ENCODE measurements at regions not wholly inside any gene's neighbourhood (a gene's known extent, or its start where the extent isn't known, plus 50 kb on each side); places are given as distances from the start of the nearest gene placed in this dataset.

DNA sequence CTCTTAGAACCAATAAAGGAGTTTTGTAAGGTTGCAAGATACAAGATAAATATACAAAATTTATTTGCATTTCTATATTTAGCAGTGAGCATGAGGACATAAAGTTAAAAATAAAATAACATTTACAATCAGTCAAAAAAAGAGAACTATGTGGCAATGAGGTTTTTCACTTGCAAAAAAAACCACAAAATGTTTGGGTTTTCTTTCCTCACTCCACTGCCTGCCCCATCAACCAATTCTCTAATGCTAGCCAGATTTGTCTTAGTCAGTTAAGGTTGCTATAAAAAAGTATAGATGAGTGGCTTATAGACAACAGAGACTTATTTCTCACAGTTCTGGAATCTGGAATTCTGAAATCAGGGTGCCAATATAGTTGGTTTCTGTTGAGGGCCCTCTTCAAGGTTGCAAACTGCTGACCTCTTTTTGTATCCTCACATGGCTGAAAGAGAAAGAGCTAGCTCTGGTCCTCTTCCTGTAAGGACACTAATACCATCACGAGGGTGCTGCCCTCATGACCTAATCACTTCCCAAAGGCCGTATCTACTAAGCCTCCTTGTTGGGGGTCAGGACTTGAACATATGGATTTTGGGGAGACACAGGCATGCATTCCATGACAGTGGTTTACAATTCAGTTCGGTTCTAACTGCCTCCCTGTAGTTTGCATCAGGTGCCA, 566.2 kb downstream of the GALR1 start:
- no peaks in the 10 kb centered on the region for H3K79me2 ChIP-seq (replicated peaks; ENCODE audit: insufficient read depth, low read length)
- no peak overlapping the region for H3K27ac ChIP-seq (ENCODE audit: low read length)
- H3K4me2 ChIP-seq (ENCODE audit: low read length) = no peak overlapping the region
- no peaks in the 10 kb centered on the region for H3K27me3 ChIP-seq (ENCODE audit: insufficient read depth, low read depth, low read length)
- no peaks in the 10 kb centered on the region for H4K20me1 ChIP-seq (ENCODE audit: insufficient read depth)
- H3K4me3 ChIP-seq (ENCODE audit: low read length) = no peak overlapping the region
- no peaks in the 10 kb centered on the region for H3K36me3 ChIP-seq (ENCODE audit: insufficient read depth, low read length)
- no peak overlapping the region for H2AFZ ChIP-seq (ENCODE audit: low read depth, low read length)
- no peak for TF ChIP-seq MXI1 (conservative IDR thresholded peaks at IDR 0.05; ENCODE audit: poor library complexity, severe bottlenecking)
- no peaks in the 10 kb centered on the region for H3K9me2 ChIP-seq (ENCODE audit: insufficient read depth, low read length)
- peaks cover 5% of the 10 kb centered on the region for H3K9me3 ChIP-seq (ENCODE audit: low read length)
- no peaks in the 10 kb centered on the region for H3F3A ChIP-seq (ENCODE audit: insufficient read depth, low read length, poor library complexity, severe bottlenecking)
- H3K9ac ChIP-seq (ENCODE audit: low read length) = no peak overlapping the region

DNA sequence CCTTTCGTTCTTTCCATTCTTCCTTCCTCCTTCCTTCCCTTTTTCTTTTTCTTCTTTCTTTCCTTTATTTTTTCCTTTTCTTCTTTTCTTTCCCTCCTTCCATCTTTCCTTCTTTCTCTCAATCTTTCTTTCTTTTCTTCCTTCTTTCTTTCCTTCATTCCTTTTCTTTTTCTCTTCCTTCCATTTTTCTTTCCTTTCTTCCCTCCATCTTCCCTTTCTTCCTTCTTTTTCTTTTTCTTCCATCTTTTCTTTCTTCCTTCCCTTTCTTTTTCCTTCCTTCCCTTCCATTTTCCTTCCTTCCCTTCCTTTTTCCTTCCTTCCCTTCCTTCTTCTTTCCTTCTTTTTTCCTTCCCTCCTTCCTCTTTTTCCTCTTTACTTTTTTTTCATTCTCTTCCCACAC, 568.7 kb downstream of the GALR1 start:
- no peaks in the 10 kb centered on the region for H3K79me2 ChIP-seq (replicated peaks; ENCODE audit: insufficient read depth, low read length)
- H3K27ac ChIP-seq (ENCODE audit: low read length) = no peak overlapping the region
- H3K9me3 ChIP-seq (ENCODE audit: low read length) = peaks cover 5% of the 10 kb centered on the region
- H2AFZ ChIP-seq (ENCODE audit: low read depth, low read length) = no peak overlapping the region
- TF ChIP-seq TAF1 (IDR thresholded peaks at IDR 0.05; ENCODE audit: low read depth) (no peak), EP300 (conservative IDR thresholded peaks at IDR 0.05; ENCODE audit: poor library complexity, severe bottlenecking) (no peak), POLR2AphosphoS5 (IDR thresholded peaks at IDR 0.05) (no peak), MXI1 (conservative IDR thresholded peaks at IDR 0.05; ENCODE audit: poor library complexity, severe bottlenecking) (no peak), SMC3 (conservative IDR thresholded peaks at IDR 0.05; ENCODE audit: poor library complexity) (no peak), EZH2 (IDR thresholded peaks at IDR 0.05; ENCODE audit: borderline replicate concordance, insufficient read depth, low read length, poor library complexity, severe bottlenecking) (no peak)
- TF ChIP-seq, protein P1, sequence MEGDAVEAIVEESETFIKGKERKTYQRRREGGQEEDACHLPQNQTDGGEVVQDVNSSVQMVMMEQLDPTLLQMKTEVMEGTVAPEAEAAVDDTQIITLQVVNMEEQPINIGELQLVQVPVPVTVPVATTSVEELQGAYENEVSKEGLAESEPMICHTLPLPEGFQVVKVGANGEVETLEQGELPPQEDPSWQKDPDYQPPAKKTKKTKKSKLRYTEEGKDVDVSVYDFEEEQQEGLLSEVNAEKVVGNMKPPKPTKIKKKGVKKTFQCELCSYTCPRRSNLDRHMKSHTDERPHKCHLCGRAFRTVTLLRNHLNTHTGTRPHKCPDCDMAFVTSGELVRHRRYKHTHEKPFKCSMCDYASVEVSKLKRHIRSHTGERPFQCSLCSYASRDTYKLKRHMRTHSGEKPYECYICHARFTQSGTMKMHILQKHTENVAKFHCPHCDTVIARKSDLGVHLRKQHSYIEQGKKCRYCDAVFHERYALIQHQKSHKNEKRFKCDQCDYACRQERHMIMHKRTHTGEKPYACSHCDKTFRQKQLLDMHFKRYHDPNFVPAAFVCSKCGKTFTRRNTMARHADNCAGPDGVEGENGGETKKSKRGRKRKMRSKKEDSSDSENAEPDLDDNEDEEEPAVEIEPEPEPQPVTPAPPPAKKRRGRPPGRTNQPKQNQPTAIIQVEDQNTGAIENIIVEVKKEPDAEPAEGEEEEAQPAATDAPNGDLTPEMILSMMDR (IDR thresholded peaks at IDR 0.05; ENCODE audit: poor library complexity, severe bottlenecking) = no peak
- TF ChIP-seq, protein P2, sequence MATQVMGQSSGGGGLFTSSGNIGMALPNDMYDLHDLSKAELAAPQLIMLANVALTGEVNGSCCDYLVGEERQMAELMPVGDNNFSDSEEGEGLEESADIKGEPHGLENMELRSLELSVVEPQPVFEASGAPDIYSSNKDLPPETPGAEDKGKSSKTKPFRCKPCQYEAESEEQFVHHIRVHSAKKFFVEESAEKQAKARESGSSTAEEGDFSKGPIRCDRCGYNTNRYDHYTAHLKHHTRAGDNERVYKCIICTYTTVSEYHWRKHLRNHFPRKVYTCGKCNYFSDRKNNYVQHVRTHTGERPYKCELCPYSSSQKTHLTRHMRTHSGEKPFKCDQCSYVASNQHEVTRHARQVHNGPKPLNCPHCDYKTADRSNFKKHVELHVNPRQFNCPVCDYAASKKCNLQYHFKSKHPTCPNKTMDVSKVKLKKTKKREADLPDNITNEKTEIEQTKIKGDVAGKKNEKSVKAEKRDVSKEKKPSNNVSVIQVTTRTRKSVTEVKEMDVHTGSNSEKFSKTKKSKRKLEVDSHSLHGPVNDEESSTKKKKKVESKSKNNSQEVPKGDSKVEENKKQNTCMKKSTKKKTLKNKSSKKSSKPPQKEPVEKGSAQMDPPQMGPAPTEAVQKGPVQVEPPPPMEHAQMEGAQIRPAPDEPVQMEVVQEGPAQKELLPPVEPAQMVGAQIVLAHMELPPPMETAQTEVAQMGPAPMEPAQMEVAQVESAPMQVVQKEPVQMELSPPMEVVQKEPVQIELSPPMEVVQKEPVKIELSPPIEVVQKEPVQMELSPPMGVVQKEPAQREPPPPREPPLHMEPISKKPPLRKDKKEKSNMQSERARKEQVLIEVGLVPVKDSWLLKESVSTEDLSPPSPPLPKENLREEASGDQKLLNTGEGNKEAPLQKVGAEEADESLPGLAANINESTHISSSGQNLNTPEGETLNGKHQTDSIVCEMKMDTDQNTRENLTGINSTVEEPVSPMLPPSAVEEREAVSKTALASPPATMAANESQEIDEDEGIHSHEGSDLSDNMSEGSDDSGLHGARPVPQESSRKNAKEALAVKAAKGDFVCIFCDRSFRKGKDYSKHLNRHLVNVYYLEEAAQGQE (IDR thresholded peaks at IDR 0.05; ENCODE audit: borderline replicate concordance) = no peak
- H3K9me2 ChIP-seq (ENCODE audit: insufficient read depth, low read length) = no peaks in the 10 kb centered on the region
- no peak overlapping the region for H3K9ac ChIP-seq (ENCODE audit: low read length)
- no peak overlapping the region for H3K4me3 ChIP-seq (ENCODE audit: low read length)
- no peaks in the 10 kb centered on the region for H3K36me3 ChIP-seq (ENCODE audit: insufficient read depth, low read length)
- H3K4me2 ChIP-seq (ENCODE audit: low read length) = no peak overlapping the region
- H3K27me3 ChIP-seq (ENCODE audit: insufficient read depth, low read depth, low read length) = no peaks in the 10 kb centered on the region
- no peaks in the 10 kb centered on the region for H3F3A ChIP-seq (ENCODE audit: insufficient read depth, low read length, poor library complexity, severe bottlenecking)
- no peaks in the 10 kb centered on the region for H4K20me1 ChIP-seq (ENCODE audit: insufficient read depth)

DNA sequence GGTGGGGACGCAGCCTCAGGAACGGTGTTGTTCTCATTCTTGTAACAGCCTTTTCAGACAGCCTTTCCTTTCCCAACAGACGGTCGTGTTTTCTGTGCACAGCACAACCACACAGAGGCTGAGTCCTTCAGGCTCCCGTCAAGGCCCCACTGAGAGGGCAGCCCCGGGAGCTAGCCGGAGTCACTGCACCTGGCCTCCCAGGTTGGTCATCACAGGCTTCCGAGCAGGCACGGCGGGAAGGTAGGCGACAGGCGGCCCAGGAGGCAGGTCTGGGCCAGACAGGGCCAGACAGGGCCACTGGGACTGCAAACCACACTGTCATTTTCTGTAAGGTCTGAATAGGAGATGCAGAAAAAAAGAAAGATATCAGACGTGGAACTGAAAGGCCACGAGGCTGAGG, 570.8 kb downstream of the GALR1 start:
- Histone ChIP-seq H3K27me3 (ENCODE audit: insufficient read depth, low read depth, low read length) (no peaks in the 10 kb centered on the region), H2AFZ (ENCODE audit: low read depth, low read length) (no peak overlapping the region), H3K36me3 (ENCODE audit: insufficient read depth, low read length) (no peaks in the 10 kb centered on the region), H3K79me2 (replicated peaks; ENCODE audit: insufficient read depth, low read length) (no peaks in the 10 kb centered on the region), H3K4me2 (ENCODE audit: low read length) (no peak overlapping the region), H3K9me3 (ENCODE audit: low read length) (peaks cover 5% of the 10 kb centered on the region), H3K27ac (ENCODE audit: low read length) (no peak overlapping the region), H3K9ac (ENCODE audit: low read length) (no peak overlapping the region), H3F3A (ENCODE audit: insufficient read depth, low read length, poor library complexity, severe bottlenecking) (no peaks in the 10 kb centered on the region), H3K9me2 (ENCODE audit: insufficient read depth, low read length) (no peaks in the 10 kb centered on the region), H4K20me1 (ENCODE audit: insufficient read depth) (no peaks in the 10 kb centered on the region), H3K4me3 (ENCODE audit: low read length) (no peak overlapping the region)
- TF ChIP-seq TAF1 (IDR thresholded peaks at IDR 0.05; ENCODE audit: low read depth) = no peak
- TF ChIP-seq, protein P2 (IDR thresholded peaks at IDR 0.05; ENCODE audit: borderline replicate concordance) = no peak
- TF ChIP-seq, protein P1 (IDR thresholded peaks at IDR 0.05; ENCODE audit: poor library complexity, severe bottlenecking) = no peak
- TF ChIP-seq POLR2AphosphoS5 (IDR thresholded peaks at IDR 0.05) = no peak
- TF ChIP-seq RAD21 (conservative IDR thresholded peaks at IDR 0.05) = no peak
- TF ChIP-seq SMC3 (conservative IDR thresholded peaks at IDR 0.05; ENCODE audit: poor library complexity) = no peak
- TF ChIP-seq EP300 (conservative IDR thresholded peaks at IDR 0.05; ENCODE audit: poor library complexity, severe bottlenecking) = no peak
- no peak for TF ChIP-seq EZH2 (IDR thresholded peaks at IDR 0.05; ENCODE audit: borderline replicate concordance, insufficient read depth, low read length, poor library complexity, severe bottlenecking)
